HG03469 (cell line): ENCODE measurements at regions not wholly inside any gene's neighbourhood (a gene's known extent, or its start where the extent isn't known, plus 50 kb on each side); places are given as distances from the start of the nearest gene placed in this dataset.
"Not testable (repeated sequence)": the region's sequence is repeated elsewhere in the genome, so short reads cannot be mapped to it uniquely, and the experiment has no call there.

ENCODE experiments used
- ATAC-seq: cut with Tn5 transposase; IDR thresholded peaks from one replicate; pipeline ENCODE4 v1.9.1; 2021; ENCODE audit warnings: mild to moderate bottlenecking, moderate library complexity, moderate number of reproducible peaks; ENCODE audit not compliant: unreplicated experiment

DNA sequence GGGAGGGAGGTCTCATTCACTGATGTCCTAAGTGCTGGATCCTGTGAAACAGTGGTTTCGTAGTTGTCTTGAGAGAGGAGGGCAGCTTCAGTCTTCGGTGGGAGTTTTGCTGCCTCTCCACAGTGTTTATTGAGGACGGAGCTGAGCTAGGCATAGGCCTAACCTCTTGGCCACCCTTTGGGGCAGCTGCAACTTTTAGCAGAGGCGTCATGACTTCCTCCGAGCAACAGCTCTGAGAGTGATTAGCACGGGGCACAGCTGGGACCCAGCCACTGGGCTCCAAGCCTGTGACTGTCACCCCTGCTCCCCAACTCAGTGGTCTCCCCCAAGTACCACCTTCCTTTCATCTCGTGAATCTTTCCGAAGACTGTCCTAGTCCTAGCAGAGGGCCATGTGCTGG is 139.9 kb upstream of the NCOR2 start:
- no peak for ATAC-seq

DNA sequence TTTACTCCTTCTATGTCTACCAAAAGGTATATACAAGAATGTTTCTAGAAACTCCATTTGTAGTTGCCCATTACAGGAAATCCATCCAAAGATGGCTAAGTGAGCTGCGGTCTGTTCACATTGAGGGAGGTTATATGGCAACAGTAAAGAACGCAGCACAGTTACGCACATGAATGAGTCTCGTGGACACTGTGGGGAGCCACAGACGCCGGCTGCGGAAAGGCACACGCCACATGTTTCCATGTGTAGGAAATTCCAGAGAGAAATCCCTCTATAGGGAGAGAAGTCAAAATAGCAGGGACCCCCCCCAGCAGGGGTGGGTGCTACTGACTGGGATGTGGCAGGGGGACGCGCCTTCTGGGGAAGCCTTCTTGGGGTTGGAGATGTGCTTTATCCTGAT is 139.0 kb upstream of the NCOR2 start:
- ATAC-seq = no peak

DNA sequence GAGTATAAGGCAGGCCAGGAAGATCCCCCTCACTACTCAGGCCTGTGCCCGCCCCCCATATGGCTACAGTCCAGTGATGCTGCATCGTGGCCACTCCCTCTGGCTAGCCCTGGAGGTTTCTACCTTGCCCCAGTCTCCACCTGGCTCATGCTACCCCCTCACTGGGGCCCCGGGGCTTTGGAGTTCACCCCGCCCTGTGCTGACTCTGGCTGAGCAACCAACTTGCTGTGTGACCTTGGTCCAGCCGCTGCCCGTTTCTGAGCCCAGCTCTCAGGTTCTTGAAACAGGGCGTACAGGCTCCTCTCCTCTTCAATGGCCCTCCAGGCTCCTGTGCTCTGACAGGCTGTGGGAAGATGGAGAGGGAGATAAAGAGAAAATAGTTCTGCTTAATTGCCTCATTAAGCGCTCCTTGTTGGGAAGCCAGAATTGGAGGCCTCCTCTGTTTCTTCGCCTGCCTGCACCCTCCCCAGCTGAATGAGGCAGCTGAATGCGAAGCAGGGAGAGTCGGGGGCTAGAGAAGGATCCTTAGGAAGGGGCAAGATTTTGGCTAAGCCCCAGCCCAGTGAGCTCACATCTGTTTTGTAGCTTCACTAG is 138.2 kb upstream of the NCOR2 start:
- no peak for ATAC-seq

DNA sequence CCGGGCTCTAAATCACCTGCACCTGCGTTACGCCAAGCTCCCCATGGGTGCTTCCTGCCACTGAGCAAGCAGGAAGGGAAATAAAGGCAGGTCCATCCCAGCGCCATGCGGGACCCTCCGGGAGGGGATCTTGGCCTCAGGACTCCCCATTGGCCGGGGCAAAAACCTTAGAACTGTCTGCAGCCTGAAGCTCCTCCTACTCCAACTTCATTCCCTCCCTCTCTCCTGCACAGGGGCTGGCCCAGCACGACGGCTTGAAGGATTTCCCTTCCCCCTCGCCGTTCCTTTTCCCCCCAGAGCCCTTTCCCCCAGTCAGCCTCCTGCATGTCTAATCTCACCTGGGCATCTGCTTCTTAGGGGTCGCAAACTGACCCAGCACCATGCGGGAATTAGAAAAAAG is 137.2 kb upstream of the NCOR2 start:
- no peak for ATAC-seq

DNA sequence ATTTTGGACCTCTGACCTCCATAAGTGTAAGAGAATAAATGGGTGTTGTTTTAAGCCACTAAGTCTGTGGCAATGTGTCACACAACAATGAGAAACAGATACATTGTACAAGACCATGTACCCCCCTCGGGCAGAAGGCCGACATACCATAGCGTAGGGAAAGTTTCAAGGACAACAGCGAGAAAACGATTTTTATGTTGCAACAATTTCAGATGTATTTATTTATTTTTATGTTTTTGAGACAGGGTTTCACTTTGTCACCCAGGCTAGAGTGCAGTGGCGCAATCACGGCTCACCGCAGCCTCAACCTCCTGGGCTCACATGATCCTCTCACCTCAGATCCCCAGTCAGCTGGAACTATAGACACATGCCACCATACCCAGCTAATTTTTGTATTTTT is 136.4 kb upstream of the NCOR2 start:
- no peak for ATAC-seq

DNA sequence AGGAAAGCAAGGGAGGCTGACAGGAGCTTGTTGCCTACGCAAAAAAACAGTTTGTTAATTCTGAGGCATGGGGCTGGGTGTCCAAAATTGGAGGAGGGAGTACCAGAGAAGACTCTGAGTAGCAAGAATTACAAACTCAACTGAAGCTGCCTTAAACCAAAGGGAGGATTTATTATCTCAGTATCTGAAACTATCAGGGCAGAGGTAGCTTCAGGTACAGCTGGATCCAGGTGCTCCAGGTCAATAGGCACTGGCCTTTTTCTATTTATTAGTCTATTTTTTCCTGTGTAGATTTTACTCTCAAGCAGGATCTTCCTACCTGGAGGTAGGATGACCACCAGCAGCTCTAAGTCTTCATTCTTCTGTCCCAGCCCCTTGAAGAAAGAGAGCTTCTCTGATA is 135.3 kb upstream of the NCOR2 start:
- ATAC-seq = no peak

DNA sequence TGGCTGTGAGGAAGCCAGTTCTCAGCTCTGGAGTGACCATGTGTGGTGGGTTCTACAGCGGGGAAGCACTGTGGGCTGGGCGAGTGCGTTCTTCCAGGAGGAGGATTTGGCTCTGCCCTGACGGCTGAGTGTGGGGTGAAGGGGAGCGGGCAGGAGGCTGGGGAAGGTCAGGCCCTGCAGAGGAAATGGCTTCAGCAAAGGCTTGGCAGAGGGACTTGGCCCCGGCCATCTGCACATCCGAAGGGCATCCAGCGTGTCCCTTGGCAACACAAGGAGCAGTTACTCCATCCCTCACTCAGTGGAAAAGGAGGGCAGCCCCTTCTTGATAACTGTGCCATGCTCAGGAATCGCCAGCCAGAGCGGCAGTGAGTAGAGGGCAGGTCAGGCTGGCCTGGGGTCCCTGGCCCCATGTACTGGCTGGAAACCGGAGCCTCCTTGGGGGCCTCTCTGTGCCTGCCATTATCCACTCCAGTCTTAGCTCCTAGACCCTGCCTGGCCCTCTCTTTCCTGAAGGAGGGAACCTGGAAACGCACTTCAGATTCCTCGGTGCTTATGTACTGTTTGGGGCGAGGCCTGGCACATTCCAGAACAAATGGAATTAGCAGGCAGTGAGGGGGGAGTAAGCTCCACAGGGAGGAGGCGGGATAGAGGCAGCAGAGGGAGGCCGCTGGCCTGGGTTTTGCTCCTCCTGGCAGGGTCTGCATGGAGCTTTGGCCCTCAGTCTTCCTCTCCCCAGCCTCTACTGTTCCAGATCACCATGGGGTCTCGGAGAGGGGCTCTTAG is 133.6 kb upstream of the NCOR2 start:
- no peak for ATAC-seq

DNA sequence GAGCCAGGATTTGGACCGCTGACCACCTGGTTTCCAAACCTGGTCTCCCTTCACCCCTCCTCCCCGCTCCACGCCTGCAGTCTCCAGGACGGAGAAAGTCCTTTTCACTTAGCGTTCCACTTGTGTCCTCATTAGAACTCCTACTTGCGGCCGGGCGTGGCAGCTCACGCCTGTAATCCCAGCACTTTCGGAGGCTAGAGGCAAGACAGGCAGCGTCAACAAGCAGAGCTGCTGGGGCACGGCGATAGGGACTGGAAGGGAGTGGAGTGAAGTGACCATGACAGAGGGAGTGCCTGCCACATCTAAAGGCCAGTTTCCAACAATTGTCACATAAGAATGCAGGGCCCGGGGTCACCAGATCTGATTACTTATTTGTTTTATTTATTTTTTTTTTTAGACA is 132.5 kb upstream of the NCOR2 start:
- no peak for ATAC-seq

DNA sequence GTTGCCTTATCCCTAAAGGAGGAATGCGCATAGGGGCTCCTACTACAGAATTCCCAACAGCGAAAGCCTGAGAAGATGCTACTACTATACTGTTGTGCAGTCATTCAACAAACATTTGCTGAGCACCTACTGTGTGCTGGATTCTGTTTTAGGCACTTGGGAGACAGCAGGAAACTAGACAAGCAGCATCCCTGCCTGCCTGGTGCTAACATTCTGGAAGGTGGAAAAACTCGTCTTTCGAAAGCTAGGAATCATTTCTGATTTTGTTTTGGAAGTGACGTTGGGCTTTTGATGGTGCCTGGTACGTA is 131.5 kb upstream of the NCOR2 start:
- ATAC-seq = no peak

DNA sequence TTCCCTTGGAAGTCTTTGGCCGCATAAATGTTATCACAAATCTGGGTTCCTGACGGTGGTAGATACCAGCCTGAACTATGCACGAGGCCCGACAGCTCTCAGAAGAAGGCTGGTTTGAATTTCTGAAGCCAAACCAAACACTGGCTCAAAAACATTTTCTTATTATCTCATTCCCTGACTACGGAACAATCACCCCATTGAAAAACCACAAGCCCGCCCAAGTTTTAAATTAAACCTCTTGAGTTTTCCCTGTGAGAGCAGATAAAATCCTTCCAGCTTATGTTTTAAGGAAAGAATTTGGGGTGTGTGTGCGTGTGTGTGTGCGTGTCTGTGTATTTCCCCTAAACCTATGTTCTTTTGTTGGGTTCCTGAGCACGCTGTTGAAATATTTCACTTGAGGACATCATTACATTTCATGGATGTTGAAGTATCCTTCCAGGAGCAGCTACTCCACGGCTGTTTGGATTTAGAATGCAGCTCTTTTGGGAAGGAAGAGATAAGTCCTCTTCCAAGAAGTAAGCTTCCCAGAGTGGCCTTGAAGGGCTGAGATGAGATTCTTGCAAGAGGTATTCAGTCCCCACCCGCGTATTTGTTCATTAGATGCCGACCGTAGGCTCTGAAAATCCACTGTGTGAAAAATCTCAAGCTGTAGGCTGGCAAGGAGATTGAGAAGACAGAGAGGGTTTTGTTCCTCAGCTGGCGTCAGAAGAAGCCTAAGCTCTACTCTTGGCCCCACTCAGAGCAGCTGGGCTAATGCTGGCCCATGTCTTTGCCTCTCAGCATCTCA is 131.0 kb upstream of the NCOR2 start:
- no peak for ATAC-seq

DNA sequence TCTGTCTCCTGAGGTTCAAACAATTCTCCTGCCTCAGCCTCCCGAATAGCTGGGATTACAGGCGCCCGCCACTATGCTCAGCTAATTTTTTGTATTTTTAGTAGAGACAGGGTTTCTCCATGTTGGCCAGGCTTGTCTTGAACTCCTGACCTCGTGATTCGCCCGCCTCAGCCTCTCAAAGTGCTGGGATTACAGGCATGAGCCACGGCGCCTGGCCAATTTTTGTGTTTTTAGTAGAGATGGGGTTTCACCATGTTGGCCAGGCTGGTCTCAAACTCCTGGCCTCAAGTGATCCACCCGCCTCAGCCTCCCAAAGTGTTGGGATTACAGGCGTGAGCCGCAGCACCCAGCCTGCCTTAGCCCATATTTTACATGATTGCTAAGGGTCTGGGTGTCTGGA is 130.3 kb upstream of the NCOR2 start:
- ATAC-seq = not testable (repeated sequence)

DNA sequence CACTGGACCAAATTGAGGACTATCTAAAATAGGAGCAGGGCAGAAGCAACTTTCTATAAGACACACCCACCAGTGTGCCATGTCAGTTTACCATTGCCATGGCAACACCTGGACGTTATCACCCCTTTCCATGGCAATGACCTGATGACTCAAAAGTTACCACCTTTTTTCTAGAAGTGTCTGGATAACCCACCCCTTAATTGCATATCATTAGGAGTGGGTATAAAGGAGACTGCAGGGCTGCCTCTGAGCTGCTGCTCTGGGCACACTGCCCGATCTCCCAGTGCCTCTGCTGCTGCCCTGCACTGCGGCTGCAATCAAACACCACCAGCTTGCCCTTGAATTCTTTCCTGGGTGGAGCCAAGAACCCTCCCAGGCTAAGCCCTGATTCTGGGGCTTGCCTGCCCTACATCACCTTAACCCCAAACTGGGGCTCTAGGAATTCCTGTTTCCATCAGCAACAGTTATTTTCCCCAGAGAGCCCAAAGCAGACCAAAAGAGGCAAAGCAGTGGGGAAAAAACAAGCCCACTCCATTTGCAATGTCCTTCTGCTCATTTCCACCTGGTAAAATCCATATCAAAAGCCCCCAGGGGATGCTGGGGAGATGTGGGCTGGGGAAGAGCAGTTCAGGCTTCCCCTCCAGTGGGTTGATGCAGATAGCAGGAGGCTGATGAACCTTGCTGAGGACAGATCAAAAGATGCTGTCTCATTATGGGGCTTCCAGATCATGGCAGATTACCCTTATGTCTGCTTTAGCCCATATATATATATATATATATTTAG is 129.5 kb upstream of the NCOR2 start:
- no peak for ATAC-seq

DNA sequence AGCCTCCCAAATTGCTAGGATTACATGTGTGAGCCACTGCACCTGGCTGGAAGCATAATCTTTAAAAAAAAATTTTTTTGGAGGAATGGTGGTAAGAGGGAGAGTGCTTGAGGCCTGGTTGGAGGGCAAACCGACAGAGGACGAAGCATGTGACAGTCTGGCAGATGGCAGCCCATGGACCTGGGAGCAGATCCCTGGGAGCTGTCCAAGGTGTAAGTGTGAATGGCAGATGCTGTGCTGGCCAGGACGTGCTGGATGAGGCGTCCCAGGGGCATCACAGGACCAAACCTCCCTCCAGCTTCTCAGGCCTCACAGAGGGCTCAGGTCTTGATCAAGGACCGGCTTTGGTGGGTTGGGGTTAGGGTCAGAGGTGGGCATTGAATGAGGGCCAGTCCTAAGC is 128.4 kb upstream of the NCOR2 start:
- no peak for ATAC-seq

DNA sequence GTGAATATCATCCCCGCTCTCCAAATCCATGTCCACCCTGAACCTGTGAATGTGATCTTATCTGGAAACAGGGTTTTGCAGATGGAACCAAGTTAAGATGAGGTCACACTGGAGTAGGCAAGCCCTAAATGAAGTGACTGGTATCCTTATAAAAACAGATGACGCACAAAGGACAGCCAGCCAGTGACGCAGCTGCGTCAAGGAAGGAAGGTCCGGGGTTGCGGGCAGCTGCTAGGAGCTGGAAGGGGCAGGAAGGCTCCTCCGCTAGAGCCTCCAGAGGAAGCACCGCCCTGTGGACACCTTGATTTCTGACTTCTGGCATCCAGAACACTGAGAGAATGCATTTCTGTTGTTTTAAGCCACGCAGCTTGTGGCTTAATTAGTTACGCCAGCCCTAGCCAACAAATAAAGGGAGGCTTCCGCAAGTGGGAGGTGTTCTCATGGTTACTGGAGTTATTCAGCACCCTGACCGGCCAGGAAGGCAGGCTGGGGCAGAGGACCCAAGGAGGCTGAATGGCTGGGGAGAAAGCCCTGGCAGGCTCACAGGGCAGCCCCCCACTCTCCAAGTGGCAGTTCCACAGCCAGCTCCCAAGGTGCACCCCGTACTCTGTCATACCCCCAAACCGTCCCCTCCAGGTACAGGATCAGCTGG is 127.6 kb upstream of the NCOR2 start:
- no peak for ATAC-seq

DNA sequence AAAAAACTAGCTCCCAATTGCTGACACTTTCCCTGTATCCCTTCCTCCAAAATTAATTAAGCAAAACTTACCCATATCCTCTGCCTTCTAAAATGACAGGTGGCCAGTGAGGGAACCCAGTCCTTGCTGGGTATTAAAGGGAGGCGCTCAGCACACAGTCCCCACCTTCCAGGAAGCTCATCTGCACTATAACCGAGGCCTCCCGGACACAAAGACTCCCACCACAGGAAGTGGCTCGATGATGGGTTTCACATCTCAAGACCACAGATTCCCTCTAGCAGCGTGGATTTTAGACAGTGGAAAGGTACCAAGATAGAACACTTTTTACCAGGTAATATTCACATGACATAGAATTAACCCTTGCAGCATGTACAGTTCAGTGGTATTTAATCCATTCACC is 126.8 kb upstream of the NCOR2 start:
- ATAC-seq = no peak

DNA sequence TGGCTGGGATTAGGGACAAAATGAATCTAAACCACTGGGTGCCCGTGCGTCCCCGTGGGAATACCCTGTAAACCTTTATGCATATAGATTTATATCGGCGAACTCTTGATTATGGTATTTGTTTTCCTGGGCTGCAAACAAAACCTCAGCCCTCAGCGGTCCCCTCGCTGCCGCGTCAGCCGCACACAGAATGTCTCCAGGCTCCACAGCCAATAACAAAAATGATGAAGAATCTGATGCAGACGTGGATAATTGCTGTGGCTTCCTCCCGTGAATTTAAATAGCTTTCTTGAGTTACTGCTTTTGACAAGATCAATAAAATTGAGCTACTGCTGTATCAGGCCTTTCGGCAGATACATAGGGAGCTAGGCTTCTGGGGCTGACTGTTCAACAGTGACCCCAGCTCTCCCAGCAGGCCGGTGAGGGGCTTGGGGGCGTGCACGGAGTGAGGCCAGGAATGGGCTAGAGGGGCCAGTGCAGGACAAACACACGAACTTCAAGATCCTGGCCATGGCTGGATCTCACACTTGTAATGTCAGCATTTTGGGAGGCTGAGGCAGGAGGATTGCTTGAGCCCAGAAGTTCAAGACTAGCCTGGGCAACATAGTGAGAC is 125.8 kb upstream of the NCOR2 start:
- ATAC-seq = no peak

DNA sequence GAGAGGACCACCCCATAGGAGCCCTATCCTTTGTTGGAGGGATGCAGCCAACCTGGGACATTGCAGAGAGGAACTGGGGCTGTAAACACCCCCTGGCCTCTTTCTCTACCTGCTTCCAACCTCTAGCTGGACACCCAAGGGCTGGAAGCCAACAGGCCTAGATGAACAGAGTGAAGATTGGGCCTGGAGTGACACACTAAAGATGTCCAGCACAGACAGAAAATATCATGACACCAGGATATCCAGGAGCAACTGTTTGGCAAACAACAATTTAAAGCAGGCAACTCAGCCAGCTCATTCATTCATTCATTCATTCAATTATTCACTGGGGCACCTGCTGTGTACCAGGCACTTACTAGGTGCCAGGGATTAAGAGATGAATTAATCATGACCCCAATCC is 125.0 kb upstream of the NCOR2 start:
- no peak for ATAC-seq

DNA sequence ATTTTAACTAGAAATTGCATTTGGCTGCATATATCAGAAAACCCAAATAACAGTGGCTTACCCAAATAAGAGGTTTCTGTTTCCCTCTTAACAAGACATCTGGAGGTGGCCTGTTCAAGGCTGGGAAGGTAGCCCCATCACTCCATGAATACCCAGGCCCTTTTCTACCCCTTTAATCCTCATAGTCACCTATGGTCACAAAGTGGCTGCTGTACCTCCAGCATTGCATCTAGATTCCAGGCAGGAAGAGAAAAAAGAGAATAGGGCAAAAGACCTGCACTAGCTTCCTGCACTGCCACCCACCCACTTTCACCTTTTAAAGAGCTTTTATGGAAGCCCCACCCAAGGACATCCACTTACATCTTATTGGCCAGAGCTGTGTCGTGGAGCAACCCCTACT is 124.0 kb upstream of the NCOR2 start:
- ATAC-seq = no peak

DNA sequence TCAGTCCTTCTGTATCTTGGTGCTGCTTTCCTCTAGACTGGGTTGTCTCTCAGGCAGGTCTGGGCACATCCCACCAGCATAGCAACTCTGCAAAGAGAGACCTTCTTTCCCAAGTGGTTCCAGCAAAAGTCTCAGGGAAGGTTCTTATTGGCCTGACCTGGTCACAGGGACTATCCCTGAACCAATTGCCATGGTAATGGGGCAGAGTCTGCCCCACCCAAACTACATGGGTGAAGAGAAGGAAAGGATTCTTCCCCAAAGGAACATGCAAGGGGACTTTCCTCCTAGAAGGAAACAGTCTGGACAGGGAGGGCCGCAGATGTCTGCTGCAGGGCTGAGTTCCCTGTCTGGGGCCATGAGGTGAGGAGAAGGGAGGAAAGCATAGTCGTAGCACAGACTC is 122.2 kb upstream of the NCOR2 start:
- no peak for ATAC-seq

DNA sequence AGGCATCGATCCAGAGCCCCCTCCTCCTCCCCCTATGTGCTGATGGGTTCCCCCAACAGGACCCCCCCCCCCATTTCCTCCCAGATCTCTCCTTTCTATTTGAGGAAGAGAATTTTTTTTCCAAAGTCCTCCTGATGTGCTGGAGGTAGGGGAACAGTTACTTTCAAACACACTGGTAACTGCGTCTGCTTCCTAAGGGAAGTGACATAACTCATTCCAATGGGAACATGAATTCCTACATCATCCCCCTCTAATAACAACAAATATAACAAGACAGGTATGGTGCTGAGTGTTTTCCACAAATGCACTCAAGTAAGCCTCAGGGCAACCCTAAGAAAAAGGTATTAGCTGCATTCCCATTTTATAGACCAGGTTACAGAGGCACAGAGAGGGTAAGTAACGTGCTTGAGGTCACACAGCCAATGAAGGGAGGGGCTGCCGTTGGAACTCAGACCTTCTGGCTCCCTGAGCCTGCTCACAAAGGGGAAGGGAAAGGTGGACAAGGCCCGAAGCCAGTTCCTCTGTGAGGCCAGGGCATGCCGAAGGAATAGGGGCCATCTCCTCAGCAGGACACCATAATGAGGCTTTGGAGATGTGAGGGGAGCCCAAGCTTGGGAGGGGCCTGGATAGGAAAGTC is 121.1 kb upstream of the NCOR2 start:
- no peak for ATAC-seq
